HCT116 (cell line): ENCODE measurements at regions not wholly inside any gene's neighbourhood (a gene's known extent, or its start where the extent isn't known, plus 50 kb on each side); places are given as distances from the start of the nearest gene placed in this dataset.

Experiments
- ATAC-seq: fragments of 200-7000 bp; cut with Tn5 transposase; 2 replicates; pipeline ENCODE4 v1.9.1; 2020; ENCODE audit warnings: mild to moderate bottlenecking, moderate library complexity
- BruUV-seq: library from RNA; stranded (reverse); fragments of 400-500 nt; replicated peaks from 2 replicates; lab custom pipeline; 2021; lab: Mats Ljungman, UMichigan
- CTCF ChIA-PET: fragments of 300-600 bp; sonication (Branson Sonifier 250); formaldehyde crosslinking; loops from one replicate; lab custom pipeline; 2021; ENCODE audit warnings: antibody characterized with exemption; lab: Charles Lee
- POLR2A ChIA-PET: fragments of 300-600, 350-600 bp; sonication (Branson Sonifier 250); formaldehyde crosslinking; loops from one replicate; lab custom pipeline; 2021; ENCODE audit warnings: antibody characterized with exemption; lab: Charles Lee
- RAD21 ChIA-PET, 2 experiments: fragments of 300-600 bp; sonication (Branson Sonifier 250); formaldehyde crosslinking; loops; one replicate each; lab custom pipeline; 2023; ENCODE audit warnings: low total read pairs in 2 of 2; ENCODE audit not compliant: uncharacterized antibody in 2 of 2, unreplicated experiment in 2 of 2, low non-redundant PET in 1 of 2; lab: Charles Lee
- DNase-seq: peaks from one replicate; pipeline ENCODE4 v3.0.0-alpha.2; 2010; ENCODE audit warnings: low read depth, low spot score
- H2AFZ ChIP-seq: fragments of 200-600 bp; shearing (Covaris generic), sonication (generic); 2 replicates; pipeline ENCODE4 v1.6.1; 2017; ENCODE audit warnings: low read depth, mixed run types, mixed read lengths, antibody characterized with exemption, low read length; ENCODE audit not compliant: poor library complexity, severe bottlenecking
- H3K27ac ChIP-seq: 2 replicates; pipeline ENCODE4 v1.5.1; 2012; ENCODE audit warnings: low read depth, low read length
- H3K27me3 ChIP-seq: fragments of 200-600 bp; sonication (generic); 2 replicates; pipeline ENCODE4 v1.6.1; 2016; ENCODE audit warnings: mixed run types, low read length, mixed read lengths; ENCODE audit not compliant: insufficient read depth
- H3K36me3 ChIP-seq, 2 experiments: fragments of 200-500 bp in 1 of 2; fragments of 200-600 bp in 1 of 2; sonication (Bioruptor generic) in 1 of 2; sonication (generic) in 1 of 2; 2 replicates each; pipeline versions ENCODE4 v1.5.1 to v1.6.1; 2014 to 2016; ENCODE audit warnings: low read length in 2 of 2, inconsistent platforms in 1 of 2, mixed read lengths in 1 of 2, mixed run types in 1 of 2; ENCODE audit not compliant: insufficient read depth in 2 of 2, control insufficient read depth in 1 of 2
- H3K4me1 ChIP-seq, 2 experiments: fragments of 200-600 bp in 1 of 2; sonication (generic) in 1 of 2; 2 replicates each; pipeline versions ENCODE4 v1.5.1 to v1.6.1; 2012 to 2017; ENCODE audit warnings: low read length in 2 of 2, inconsistent platforms in 1 of 2, mild to moderate bottlenecking in 1 of 2, mixed read lengths in 1 of 2, mixed run types in 1 of 2, moderate library complexity in 1 of 2; ENCODE audit not compliant: insufficient read depth in 2 of 2, control insufficient read depth in 1 of 2
- H3K4me2 ChIP-seq: fragments of 200-600 bp; sonication (generic); 2 replicates; pipeline ENCODE4 v1.6.1; 2017; ENCODE audit warnings: mixed run types, low read length, mixed read lengths
- H3K4me3 ChIP-seq, 2 experiments: fragments of 200-600 bp in 1 of 2; sonication (generic) in 1 of 2; replicated peaks in 1 of 2; 2 replicates each; pipeline ENCODE4 v1.5.1; 2011 to 2016; ENCODE audit warnings: low read length in 2 of 2, control low read depth in 1 of 2, low read depth in 1 of 2, mild to moderate bottlenecking in 1 of 2, mixed read lengths in 1 of 2, mixed run types in 1 of 2
- H3K79me2 ChIP-seq: fragments of 200-600 bp; sonication (generic); 2 replicates; pipeline ENCODE4 v1.6.1; 2017; ENCODE audit warnings: mild to moderate bottlenecking, mixed run types, low read length, moderate library complexity, mixed read lengths; ENCODE audit not compliant: insufficient read depth
- H3K9ac ChIP-seq: fragments of 200-600 bp; sonication (generic); 2 replicates; pipeline ENCODE4 v1.6.1; 2016; ENCODE audit warnings: low read length, mixed read lengths
- H3K9me2 ChIP-seq: fragments of 200-600 bp; sonication (generic), shearing (Covaris generic); 2 replicates; pipeline ENCODE4 v1.6.1; 2017; ENCODE audit warnings: mixed run types, mild to moderate bottlenecking, moderate library complexity; ENCODE audit not compliant: insufficient read depth
- H3K9me3 ChIP-seq, 2 experiments: fragments of 200-500 bp in 1 of 2; fragments of 200-600 bp in 1 of 2; sonication (Bioruptor generic) in 1 of 2; sonication (generic) in 1 of 2; 2 replicates each; pipeline ENCODE4 v1.6.1; 2014 to 2017; ENCODE audit warnings: low read length in 2 of 2, mixed read lengths in 2 of 2, inconsistent platforms in 1 of 2, low read depth in 1 of 2, mild to moderate bottlenecking in 1 of 2, mixed run types in 1 of 2, moderate library complexity in 1 of 2; ENCODE audit not compliant: control insufficient read depth in 1 of 2, insufficient read depth in 1 of 2
- H4K20me1 ChIP-seq: fragments of 200-600 bp; sonication (generic), shearing (Covaris generic); 2 replicates; pipeline ENCODE4 v1.6.1; 2017; ENCODE audit warnings: mixed run types, mild to moderate bottlenecking, moderate library complexity; ENCODE audit not compliant: insufficient read depth
- CEBPB ChIP-seq: IDR thresholded peaks from 2 replicates; pipeline ENCODE4 v1.6.1; 2012; ENCODE audit warnings: low read depth
- EGR1 ChIP-seq: IDR thresholded peaks from 2 replicates; pipeline ENCODE4 v1.6.1; 2012; ENCODE audit warnings: low read depth
- ELF1 ChIP-seq: IDR thresholded peaks from 2 replicates; pipeline ENCODE4 v1.6.1; 2012; ENCODE audit warnings: low read depth, borderline replicate concordance
- EZH2 ChIP-seq: fragments of 200-600 bp; sonication (generic); IDR thresholded peaks from 2 replicates; pipeline ENCODE4 v1.6.1; 2017; ENCODE audit warnings: antibody characterized with exemption, mixed run types
- EZH2phosphoT487 ChIP-seq: fragments of 200-600 bp; IDR thresholded peaks from 2 replicates; pipeline ENCODE4 v1.6.1; 2018; ENCODE audit warnings: antibody characterized with exemption, borderline replicate concordance
- FOSL1 ChIP-seq: IDR thresholded peaks from 2 replicates; pipeline ENCODE4 v1.6.1; 2012; ENCODE audit warnings: low read depth
- JUND ChIP-seq: IDR thresholded peaks from 2 replicates; pipeline ENCODE4 v1.6.1; 2012
- POLR2A ChIP-seq: IDR thresholded peaks from 2 replicates; pipeline ENCODE4 v1.7.0; 2011; ENCODE audit warnings: borderline replicate concordance; ENCODE audit not compliant: insufficient read depth, insufficient read length; ENCODE audit errors: extremely low read depth
- POLR2AphosphoS5 ChIP-seq: IDR thresholded peaks from 2 replicates; pipeline ENCODE4 v1.6.1; 2011; ENCODE audit warnings: mild to moderate bottlenecking, low read depth, low read length, moderate library complexity
- RAD21 ChIP-seq: IDR thresholded peaks from 2 replicates; pipeline ENCODE4 v1.6.1; 2012; ENCODE audit warnings: low read depth, mild to moderate bottlenecking
- SIN3A ChIP-seq: IDR thresholded peaks from 2 replicates; pipeline ENCODE4 v1.6.1; 2012; ENCODE audit warnings: low read depth
- SRF ChIP-seq: IDR thresholded peaks from 2 replicates; pipeline ENCODE4 v1.6.1; 2012; ENCODE audit warnings: low read depth
- YY1 ChIP-seq: IDR thresholded peaks from 2 replicates; pipeline ENCODE4 v1.6.1; 2011; ENCODE audit warnings: low read length, low read depth, moderate library complexity, mild to moderate bottlenecking; ENCODE audit not compliant: insufficient replicate concordance; ENCODE audit errors: extremely low read depth
- ZFX ChIP-seq: fragments of 450-650 bp; IDR thresholded peaks from 2 replicates; pipeline ENCODE4 v1.6.1; 2017
- ZNF274 ChIP-seq: fragments of 200-500 bp; sonication (Bioruptor generic); IDR thresholded peaks from 2 replicates; pipeline ENCODE4 v1.6.1; 2014; ENCODE audit warnings: mild to moderate bottlenecking, low read depth, low read length, inconsistent platforms
- intact Hi-C: fragments of 100-400 bp; cut with micrococcal nuclease; formaldehyde crosslinking; loops from 2 replicates; pipeline ENCODE4 v1.10.0; 2022
- TF ChIP-seq, protein P1 (sequence below): IDR thresholded peaks from 2 replicates; pipeline ENCODE4 v1.6.1; 2012
- TF ChIP-seq, protein P2 (sequence below): IDR thresholded peaks from 2 replicates; pipeline ENCODE4 v1.6.1; 2012
- TF ChIP-seq, protein P3 (sequence below): IDR thresholded peaks from 2 replicates; pipeline ENCODE4 v1.6.1; 2012; ENCODE audit warnings: low read depth
- TF ChIP-seq, protein P4 (sequence below): IDR thresholded peaks from 2 replicates; pipeline ENCODE4 v1.6.1; 2011; ENCODE audit warnings: mild to moderate bottlenecking, low read length, moderate library complexity; ENCODE audit not compliant: insufficient replicate concordance; ENCODE audit errors: extremely low read depth

DNA sequence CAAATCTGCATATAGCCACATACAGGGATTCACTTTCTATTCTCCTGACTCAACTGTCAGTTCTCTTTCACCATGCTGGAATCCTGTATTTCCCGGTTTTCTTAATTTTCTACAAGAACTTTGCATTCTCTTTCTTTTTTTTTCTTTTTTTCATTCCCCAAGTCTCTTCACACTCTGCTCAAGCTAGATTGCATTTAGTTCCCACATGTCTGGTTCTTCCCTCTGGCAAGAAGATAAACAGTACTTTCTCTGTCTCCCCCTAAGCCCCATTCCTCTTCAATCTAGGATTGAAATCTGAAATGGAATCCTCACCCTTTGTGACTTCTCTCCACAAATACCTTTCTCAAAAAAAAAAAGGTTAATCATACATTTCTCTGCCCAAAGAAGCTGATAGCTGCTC, 64.2 kb upstream of the SLC12A2 start (continued):
- TF ChIP-seq YY1 = no peak
- TF ChIP-seq, protein P1, sequence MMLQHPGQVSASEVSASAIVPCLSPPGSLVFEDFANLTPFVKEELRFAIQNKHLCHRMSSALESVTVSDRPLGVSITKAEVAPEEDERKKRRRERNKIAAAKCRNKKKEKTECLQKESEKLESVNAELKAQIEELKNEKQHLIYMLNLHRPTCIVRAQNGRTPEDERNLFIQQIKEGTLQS = no peak
- TF ChIP-seq, protein P2, sequence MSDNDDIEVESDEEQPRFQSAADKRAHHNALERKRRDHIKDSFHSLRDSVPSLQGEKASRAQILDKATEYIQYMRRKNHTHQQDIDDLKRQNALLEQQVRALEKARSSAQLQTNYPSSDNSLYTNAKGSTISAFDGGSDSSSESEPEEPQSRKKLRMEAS = no peak
- no peak for TF ChIP-seq ZFX
- no peak for TF ChIP-seq POLR2AphosphoS5
- no peak for TF ChIP-seq SRF
- TF ChIP-seq EZH2 = no peak
- no peak for TF ChIP-seq SIN3A
- TF ChIP-seq, protein P3, sequence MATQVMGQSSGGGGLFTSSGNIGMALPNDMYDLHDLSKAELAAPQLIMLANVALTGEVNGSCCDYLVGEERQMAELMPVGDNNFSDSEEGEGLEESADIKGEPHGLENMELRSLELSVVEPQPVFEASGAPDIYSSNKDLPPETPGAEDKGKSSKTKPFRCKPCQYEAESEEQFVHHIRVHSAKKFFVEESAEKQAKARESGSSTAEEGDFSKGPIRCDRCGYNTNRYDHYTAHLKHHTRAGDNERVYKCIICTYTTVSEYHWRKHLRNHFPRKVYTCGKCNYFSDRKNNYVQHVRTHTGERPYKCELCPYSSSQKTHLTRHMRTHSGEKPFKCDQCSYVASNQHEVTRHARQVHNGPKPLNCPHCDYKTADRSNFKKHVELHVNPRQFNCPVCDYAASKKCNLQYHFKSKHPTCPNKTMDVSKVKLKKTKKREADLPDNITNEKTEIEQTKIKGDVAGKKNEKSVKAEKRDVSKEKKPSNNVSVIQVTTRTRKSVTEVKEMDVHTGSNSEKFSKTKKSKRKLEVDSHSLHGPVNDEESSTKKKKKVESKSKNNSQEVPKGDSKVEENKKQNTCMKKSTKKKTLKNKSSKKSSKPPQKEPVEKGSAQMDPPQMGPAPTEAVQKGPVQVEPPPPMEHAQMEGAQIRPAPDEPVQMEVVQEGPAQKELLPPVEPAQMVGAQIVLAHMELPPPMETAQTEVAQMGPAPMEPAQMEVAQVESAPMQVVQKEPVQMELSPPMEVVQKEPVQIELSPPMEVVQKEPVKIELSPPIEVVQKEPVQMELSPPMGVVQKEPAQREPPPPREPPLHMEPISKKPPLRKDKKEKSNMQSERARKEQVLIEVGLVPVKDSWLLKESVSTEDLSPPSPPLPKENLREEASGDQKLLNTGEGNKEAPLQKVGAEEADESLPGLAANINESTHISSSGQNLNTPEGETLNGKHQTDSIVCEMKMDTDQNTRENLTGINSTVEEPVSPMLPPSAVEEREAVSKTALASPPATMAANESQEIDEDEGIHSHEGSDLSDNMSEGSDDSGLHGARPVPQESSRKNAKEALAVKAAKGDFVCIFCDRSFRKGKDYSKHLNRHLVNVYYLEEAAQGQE = no peak
- TF ChIP-seq ELF1 = no peak

DNA sequence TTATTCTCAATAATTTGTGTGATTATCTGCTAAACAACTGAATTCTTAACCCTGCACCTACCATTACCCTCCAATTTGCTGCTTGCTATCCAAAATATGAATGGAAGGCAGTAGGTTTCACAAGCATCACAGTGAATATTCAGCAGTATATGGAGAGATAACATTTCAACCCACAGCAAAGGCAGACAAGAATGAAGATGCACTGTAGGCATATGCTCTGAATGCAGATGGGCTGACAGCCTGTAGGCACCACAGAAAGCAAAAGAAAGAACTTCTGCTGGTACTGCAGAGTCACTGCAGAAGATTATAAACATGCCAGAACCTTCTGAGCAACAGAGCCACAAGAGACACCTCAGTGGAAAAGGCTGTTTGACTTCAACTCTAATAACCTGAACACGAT, 63.6 kb upstream of the SLC12A2 start:
- no peak overlapping the region for H2AFZ ChIP-seq
- no peak overlapping the region for H3K27ac ChIP-seq
- H3K4me2 ChIP-seq = no peak overlapping the region
- no peaks in the 10 kb centered on the region for H3K9me3 ChIP-seq
- H3K9me2 ChIP-seq = no peaks in the 10 kb centered on the region
- no TSS peak for BruUV-seq
- intact Hi-C loops = no loop called here
- no peaks in the 10 kb centered on the region for H3K79me2 ChIP-seq
- ChIA-PET CTCF (no interaction called here), RAD21 (no interaction called here), POLR2A (no interaction called here)
- H3K9ac ChIP-seq = no peak overlapping the region
- H3K4me1 ChIP-seq = peaks cover 7 to 11% of the 10 kb centered on the region in 2 experiments; a peak in 3 of 4 replicates
- H3K27me3 ChIP-seq = no peaks in the 10 kb centered on the region
- DNase-seq (no peak), ATAC-seq (no peak)
- no peaks in the 10 kb centered on the region for H3K36me3 ChIP-seq
- H4K20me1 ChIP-seq = no peaks in the 10 kb centered on the region
- H3K4me3 ChIP-seq = no peak overlapping the region
- TF ChIP-seq RAD21 (no peak), FOSL1 (no peak), POLR2AphosphoS5 (no peak), ZNF274 (no peak), POLR2A (no peak), JUND (no peak), EZH2phosphoT487 (no peak), EGR1 (no peak), ELF1 (no peak), ZFX (no peak), CEBPB (no peak)
- TF ChIP-seq, protein P4, sequence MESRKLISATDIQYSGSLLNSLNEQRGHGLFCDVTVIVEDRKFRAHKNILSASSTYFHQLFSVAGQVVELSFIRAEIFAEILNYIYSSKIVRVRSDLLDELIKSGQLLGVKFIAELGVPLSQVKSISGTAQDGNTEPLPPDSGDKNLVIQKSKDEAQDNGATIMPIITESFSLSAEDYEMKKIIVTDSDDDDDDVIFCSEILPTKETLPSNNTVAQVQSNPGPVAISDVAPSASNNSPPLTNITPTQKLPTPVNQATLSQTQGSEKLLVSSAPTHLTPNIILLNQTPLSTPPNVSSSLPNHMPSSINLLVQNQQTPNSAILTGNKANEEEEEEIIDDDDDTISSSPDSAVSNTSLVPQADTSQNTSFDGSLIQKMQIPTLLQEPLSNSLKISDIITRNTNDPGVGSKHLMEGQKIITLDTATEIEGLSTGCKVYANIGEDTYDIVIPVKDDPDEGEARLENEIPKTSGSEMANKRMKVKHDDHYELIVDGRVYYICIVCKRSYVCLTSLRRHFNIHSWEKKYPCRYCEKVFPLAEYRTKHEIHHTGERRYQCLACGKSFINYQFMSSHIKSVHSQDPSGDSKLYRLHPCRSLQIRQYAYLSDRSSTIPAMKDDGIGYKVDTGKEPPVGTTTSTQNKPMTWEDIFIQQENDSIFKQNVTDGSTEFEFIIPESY = no peak
